ENCODE measurements at regions not wholly inside any gene's neighbourhood (a gene's known extent, or its start where the extent isn't known, plus 50 kb on each side); places are given as distances from the start of the nearest gene placed in this dataset.

GRCh38 chr13:83121896-83122295, 760.4 kb downstream of the SLITRK1 start:
- no peak for TF ChIP-seq CTCF (IDR thresholded peaks at IDR 0.05)
- TF ChIP-seq POLR2A (IDR thresholded peaks at IDR 0.05), result no peak
